MM.1S (cell line): ENCODE measurements at regions not wholly inside any gene's neighbourhood (a gene's known extent, or its start where the extent isn't known, plus 50 kb on each side); places are given as distances from the start of the nearest gene placed in this dataset.

Source experiments
- DNase-seq: peaks from one replicate; pipeline ENCODE4 v3.0.0-alpha.2; 2015
- H2AFZ ChIP-seq: fragments of 300-600 bp; sonication (generic); 2 replicates; pipeline ENCODE4 v1.6.0; 2016; ENCODE audit warnings: antibody characterized with exemption, low read length
- H3F3A ChIP-seq: fragments of 300-600 bp; sonication (generic); 2 replicates; pipeline ENCODE4 v1.6.1; 2016; ENCODE audit warnings: mild to moderate bottlenecking, antibody characterized with exemption, low read length, moderate library complexity, mixed read lengths; ENCODE audit not compliant: insufficient read depth
- H3K27ac ChIP-seq: fragments of 300-600 bp; sonication (generic); 2 replicates; pipeline ENCODE4 v1.5.1; 2016; ENCODE audit warnings: mild to moderate bottlenecking, low read length
- H3K27me3 ChIP-seq: fragments of 300-600 bp; sonication (generic); replicated peaks from 2 replicates; pipeline ENCODE4 v1.6.0; 2016; ENCODE audit warnings: low read length; ENCODE audit not compliant: insufficient read depth
- H3K36me3 ChIP-seq: fragments of 300-600 bp; sonication (generic); replicated peaks from 2 replicates; pipeline ENCODE4 v1.6.1; 2016; ENCODE audit warnings: mild to moderate bottlenecking, low read length, mixed read lengths; ENCODE audit not compliant: insufficient read depth
- H3K4me1 ChIP-seq: fragments of 300-600 bp; sonication (generic); 2 replicates; pipeline ENCODE4 v1.6.1; 2016; ENCODE audit warnings: low read length, mixed read lengths
- H3K4me2 ChIP-seq: fragments of 300-600 bp; sonication (generic); 2 replicates; pipeline ENCODE4 v1.6.0; 2016; ENCODE audit warnings: low read depth, low read length
- H3K4me3 ChIP-seq: fragments of 300-600 bp; sonication (generic); 2 replicates; pipeline ENCODE4 v1.5.1; 2016; ENCODE audit warnings: low read length, mixed read lengths
- H3K79me2 ChIP-seq: fragments of 300-600 bp; sonication (generic); 2 replicates; pipeline ENCODE4 v1.6.1; 2016; ENCODE audit warnings: mixed run types, low read length, mixed read lengths
- H3K9ac ChIP-seq: fragments of 300-600 bp; sonication (generic); 2 replicates; pipeline ENCODE4 v1.6.1; 2016; ENCODE audit warnings: low read length, mixed read lengths
- H3K9me2 ChIP-seq: fragments of 300-600 bp; sonication (generic); replicated peaks from 2 replicates; pipeline ENCODE4 v1.6.1; 2016; ENCODE audit warnings: mild to moderate bottlenecking, low read length, mixed read lengths; ENCODE audit not compliant: insufficient read depth
- H3K9me3 ChIP-seq: fragments of 300-600 bp; sonication (generic); replicated peaks from 2 replicates; pipeline ENCODE4 v1.6.1; 2016; ENCODE audit warnings: mild to moderate bottlenecking, low read length, mixed read lengths; ENCODE audit not compliant: insufficient read depth
- H4K20me1 ChIP-seq: fragments of 300-600 bp; sonication (generic); 2 replicates; pipeline ENCODE4 v1.6.1; 2016; ENCODE audit warnings: mild to moderate bottlenecking, low read length, moderate library complexity, mixed read lengths; ENCODE audit not compliant: insufficient read depth
- CTCF ChIP-seq: fragments of 300-600 bp; sonication (generic); IDR thresholded peaks from 2 replicates; pipeline ENCODE4 v1.5.1; 2016; ENCODE audit warnings: antibody characterized with exemption, low read length, mixed read lengths
- EZH2 ChIP-seq: fragments of 300-600 bp; sonication (generic); optimal IDR thresholded peaks from 2 replicates; pipeline ENCODE3; 2017; ENCODE audit warnings: low read depth, mild to moderate bottlenecking, antibody characterized with exemption, low read length, mixed read lengths
- EZH2phosphoT487 ChIP-seq: fragments of 300-600 bp; sonication (generic); IDR thresholded peaks from 2 replicates; pipeline ENCODE4 v1.6.1; 2018; ENCODE audit warnings: antibody characterized with exemption, low read length

DNA sequence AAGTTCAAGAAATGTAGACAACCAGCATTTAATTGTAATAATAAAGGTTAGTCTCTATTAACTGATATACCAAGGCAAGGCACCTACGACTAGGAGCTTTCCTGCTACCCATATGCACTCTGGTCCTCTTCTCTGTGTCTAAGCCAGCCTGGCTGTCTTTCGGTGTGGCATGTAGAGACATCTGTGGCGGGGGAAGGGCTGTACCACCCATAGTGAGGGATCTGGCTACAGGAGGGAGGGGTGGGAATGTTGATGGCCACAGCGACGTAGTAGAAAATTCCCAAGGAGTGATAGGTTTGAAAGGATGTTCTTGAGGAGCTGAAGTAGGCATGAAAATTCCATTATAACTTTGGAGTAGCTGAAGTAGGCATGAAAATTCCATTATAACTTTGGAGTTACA, 344.2 kb downstream of the ATP23 start:
- Histone ChIP-seq H3K27ac (no peak overlapping the region), H3K79me2 (no peaks in the 10 kb centered on the region), H3K9me2 (no peaks in the 10 kb centered on the region), H3K4me1 (no peaks in the 10 kb centered on the region), H3K9ac (no peak overlapping the region), H3K9me3 (no peaks in the 10 kb centered on the region), H2AFZ (no peak overlapping the region), H3F3A (no peaks in the 10 kb centered on the region), H3K4me2 (no peak overlapping the region), H3K4me3 (no peak overlapping the region), H3K27me3 (no peaks in the 10 kb centered on the region), H3K36me3 (no peaks in the 10 kb centered on the region), H4K20me1 (no peaks in the 10 kb centered on the region)
- TF ChIP-seq EZH2 (no peak), EZH2phosphoT487 (no peak), CTCF (no peak)
- DNase-seq, result no peak

- Histone ChIP-seq H3K36me3 (no peaks in the 10 kb centered on the region), H3K4me3 (no peak overlapping the region), H3K79me2 (no peaks in the 10 kb centered on the region), H3K4me1 (no peaks in the 10 kb centered on the region), H3K9me3 (no peaks in the 10 kb centered on the region), H3K4me2 (no peak overlapping the region), H3K27ac (no peak overlapping the region), H3K27me3 (no peaks in the 10 kb centered on the region), H3F3A (no peaks in the 10 kb centered on the region), H3K9me2 (no peaks in the 10 kb centered on the region), H2AFZ (no peak overlapping the region), H4K20me1 (no peaks in the 10 kb centered on the region), H3K9ac (no peak overlapping the region)
- no peak for DNase-seq
- TF ChIP-seq CTCF (no peak), EZH2 (no peak), EZH2phosphoT487 (no peak)
These were observed 345.0 kb downstream of the ATP23 start for GRCh38 chr12:58286353-58286752.

DNA sequence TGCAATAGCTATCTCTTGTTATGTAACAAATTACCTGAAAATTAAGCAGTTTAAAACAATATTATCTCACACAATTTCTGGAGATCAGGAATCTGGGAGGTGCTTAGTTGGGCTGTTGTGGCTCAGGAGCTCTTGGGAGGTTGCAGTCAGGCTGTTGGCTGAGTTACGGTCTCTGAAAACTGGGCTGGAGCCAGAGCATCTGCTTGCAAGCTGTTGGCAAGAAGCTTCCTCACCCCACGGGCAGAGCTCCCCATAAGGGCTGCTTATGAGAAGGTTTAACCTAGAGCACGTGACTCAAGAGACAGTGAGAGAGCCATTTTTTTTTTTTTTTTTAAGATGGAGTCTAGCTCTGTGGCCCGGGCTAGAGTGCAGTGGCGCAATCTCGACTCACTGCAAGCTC, 346.8 kb downstream of the ATP23 start:
- H2AFZ ChIP-seq, result no peak overlapping the region
- no peaks in the 10 kb centered on the region for H3K9me2 ChIP-seq
- no peak for DNase-seq
- H3K4me3 ChIP-seq, result no peak overlapping the region
- H4K20me1 ChIP-seq, result no peaks in the 10 kb centered on the region
- TF ChIP-seq CTCF, result no peak
- no peak for TF ChIP-seq EZH2
- TF ChIP-seq EZH2phosphoT487, result no peak
- H3K27me3 ChIP-seq, result no peaks in the 10 kb centered on the region
- H3K36me3 ChIP-seq, result no peaks in the 10 kb centered on the region
- no peak overlapping the region for H3K4me2 ChIP-seq
- no peaks in the 10 kb centered on the region for H3F3A ChIP-seq
- no peak overlapping the region for H3K27ac ChIP-seq
- no peaks in the 10 kb centered on the region for H3K9me3 ChIP-seq
- H3K79me2 ChIP-seq, result no peaks in the 10 kb centered on the region
- no peaks in the 10 kb centered on the region for H3K4me1 ChIP-seq
- no peak overlapping the region for H3K9ac ChIP-seq

- Histone ChIP-seq H3K9me2 (no peaks in the 10 kb centered on the region), H3K36me3 (no peaks in the 10 kb centered on the region), H3K4me3 (no peak overlapping the region), H3K4me2 (no peak overlapping the region), H4K20me1 (no peaks in the 10 kb centered on the region), H3K27ac (no peak overlapping the region), H3K9me3 (no peaks in the 10 kb centered on the region), H3K27me3 (no peaks in the 10 kb centered on the region), H3K9ac (no peak overlapping the region), H2AFZ (no peak overlapping the region), H3K79me2 (no peaks in the 10 kb centered on the region), H3F3A (no peaks in the 10 kb centered on the region), H3K4me1 (no peaks in the 10 kb centered on the region)
- DNase-seq, result peak; percentile 63
- TF ChIP-seq CTCF (no peak), EZH2 (no peak), EZH2phosphoT487 (no peak)
These were observed 349.7 kb downstream of the ATP23 start for GRCh38 chr12:58291106-58291505.
